Neural cell (in vitro differentiated cells): ENCODE measurements at regions not wholly inside any gene's neighbourhood (a gene's known extent, or its start where the extent isn't known, plus 50 kb on each side); places are given as distances from the start of the nearest gene placed in this dataset.

ENCODE experiments used
- EP300 ChIP-seq: fragments of 450-650 bp; conservative IDR thresholded peaks from 2 replicates; pipeline ENCODE4 v1.6.1; 2014; ENCODE audit warnings: antibody characterized with exemption, mild to moderate bottlenecking, moderate library complexity; ENCODE audit not compliant: poor library complexity, severe bottlenecking
- EZH2 ChIP-seq: fragments of 200-600, 300-800 bp; shearing (Covaris generic), sonication (generic); IDR thresholded peaks from 2 replicates; pipeline ENCODE4 v1.6.1; 2014; ENCODE audit warnings: antibody characterized with exemption, low read length, borderline replicate concordance, mild to moderate bottlenecking; ENCODE audit not compliant: insufficient read depth, poor library complexity, severe bottlenecking
- MXI1 ChIP-seq: fragments of 450-650 bp; conservative IDR thresholded peaks from 2 replicates; pipeline ENCODE4 v1.6.1; 2014; ENCODE audit warnings: antibody characterized with exemption, mild to moderate bottlenecking; ENCODE audit not compliant: poor library complexity, severe bottlenecking
- POLR2AphosphoS5 ChIP-seq: IDR thresholded peaks from 2 replicates; pipeline ENCODE4 v1.6.1; 2012
- REST ChIP-seq: IDR thresholded peaks from 2 replicates; pipeline ENCODE4 v1.6.1; 2012; ENCODE audit warnings: borderline replicate concordance
- SMC3 ChIP-seq: fragments of 450-650 bp; conservative IDR thresholded peaks from 2 replicates; pipeline ENCODE4 v1.6.1; 2014; ENCODE audit warnings: antibody characterized with exemption, mild to moderate bottlenecking, moderate library complexity; ENCODE audit not compliant: poor library complexity
- TF ChIP-seq, protein P1 (sequence below): fragments of 450-650 bp; IDR thresholded peaks from 2 replicates; pipeline ENCODE4 v1.5.1; 2014; ENCODE audit warnings: antibody characterized with exemption, mild to moderate bottlenecking, moderate library complexity; ENCODE audit not compliant: poor library complexity, severe bottlenecking

GRCh38 chr3:124276133-124276532 is 284.2 kb upstream of the ROPN1 start:
- TF ChIP-seq, protein P1, sequence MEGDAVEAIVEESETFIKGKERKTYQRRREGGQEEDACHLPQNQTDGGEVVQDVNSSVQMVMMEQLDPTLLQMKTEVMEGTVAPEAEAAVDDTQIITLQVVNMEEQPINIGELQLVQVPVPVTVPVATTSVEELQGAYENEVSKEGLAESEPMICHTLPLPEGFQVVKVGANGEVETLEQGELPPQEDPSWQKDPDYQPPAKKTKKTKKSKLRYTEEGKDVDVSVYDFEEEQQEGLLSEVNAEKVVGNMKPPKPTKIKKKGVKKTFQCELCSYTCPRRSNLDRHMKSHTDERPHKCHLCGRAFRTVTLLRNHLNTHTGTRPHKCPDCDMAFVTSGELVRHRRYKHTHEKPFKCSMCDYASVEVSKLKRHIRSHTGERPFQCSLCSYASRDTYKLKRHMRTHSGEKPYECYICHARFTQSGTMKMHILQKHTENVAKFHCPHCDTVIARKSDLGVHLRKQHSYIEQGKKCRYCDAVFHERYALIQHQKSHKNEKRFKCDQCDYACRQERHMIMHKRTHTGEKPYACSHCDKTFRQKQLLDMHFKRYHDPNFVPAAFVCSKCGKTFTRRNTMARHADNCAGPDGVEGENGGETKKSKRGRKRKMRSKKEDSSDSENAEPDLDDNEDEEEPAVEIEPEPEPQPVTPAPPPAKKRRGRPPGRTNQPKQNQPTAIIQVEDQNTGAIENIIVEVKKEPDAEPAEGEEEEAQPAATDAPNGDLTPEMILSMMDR: no peak
- TF ChIP-seq REST (no peak), EZH2 (no peak), POLR2AphosphoS5 (no peak), MXI1 (no peak), EP300 (no peak), SMC3 (no peak)
